NCI-H1436 (cell line): ENCODE measurements at regions not wholly inside any gene's neighbourhood (a gene's known extent, or its start where the extent isn't known, plus 50 kb on each side); places are given as distances from the start of the nearest gene placed in this dataset.
"Not testable (repeated sequence)": the region's sequence is repeated elsewhere in the genome, so short reads cannot be mapped to it uniquely, and the experiment has no call there.

Experiments
- DNase-seq: peaks from one replicate; lab custom pipeline; 2025; lab: John Stamatoyannopoulos, UW

DNA sequence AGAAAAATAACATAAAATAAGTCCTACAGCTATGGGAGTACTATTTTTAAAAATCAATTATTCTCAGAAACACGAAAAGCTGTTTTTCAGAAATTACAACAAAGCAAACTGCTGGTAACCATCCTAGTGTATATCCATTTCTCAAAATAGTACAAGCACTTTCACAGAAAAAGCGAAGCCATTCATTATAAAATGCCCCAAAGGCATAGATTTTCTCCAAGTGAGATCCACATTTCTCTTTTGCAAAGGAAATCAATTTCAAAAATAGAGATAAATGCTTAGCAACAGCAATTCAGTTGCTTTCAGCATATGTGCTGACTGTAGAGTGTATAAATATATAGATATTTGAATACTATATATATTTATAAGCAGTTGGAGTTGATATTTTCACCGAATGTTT lies 1266.3 kb downstream of the SI start:
- no peak for DNase-seq

DNA sequence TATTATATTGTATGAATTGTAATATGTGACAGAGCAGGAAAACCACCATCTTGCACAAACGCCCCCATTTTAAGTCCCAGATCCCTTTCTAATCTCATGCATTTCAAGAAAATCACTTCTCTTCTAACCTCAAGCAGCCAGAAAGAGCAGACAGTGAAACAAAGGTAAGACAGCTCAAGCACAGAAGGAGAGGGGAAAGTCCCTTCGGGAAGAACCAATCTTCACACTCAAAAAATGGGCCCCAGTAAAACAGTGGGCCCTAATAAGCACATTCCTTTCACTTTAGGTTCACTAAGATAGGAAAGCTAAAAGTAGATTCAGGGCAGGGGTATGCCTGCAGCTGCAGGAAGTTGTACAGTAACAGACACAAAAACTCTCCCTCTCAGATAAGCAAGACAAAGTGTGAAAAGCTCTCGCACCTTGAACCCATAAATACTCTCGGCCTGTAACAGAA lies 1268.7 kb downstream of the SI start:
- no peak for DNase-seq

- DNase-seq = no peak
These were observed 1291.9 kb downstream of the SI start for GRCh38 chr3:163786416-163786815.

- DNase-seq = no peak
These were observed 1292.6 kb downstream of the SI start for GRCh38 chr3:163785693-163786092.

GRCh38 chr3:163779396-163780344 lies 1298.6 kb downstream of the SI start:
- no peak for DNase-seq

- DNase-seq = no peak
These were observed 1301.6 kb downstream of the SI start for GRCh38 chr3:163776743-163777142.

- no peak for DNase-seq
These were observed 1305.2 kb downstream of the SI start for GRCh38 chr3:163773136-163773535.

DNA sequence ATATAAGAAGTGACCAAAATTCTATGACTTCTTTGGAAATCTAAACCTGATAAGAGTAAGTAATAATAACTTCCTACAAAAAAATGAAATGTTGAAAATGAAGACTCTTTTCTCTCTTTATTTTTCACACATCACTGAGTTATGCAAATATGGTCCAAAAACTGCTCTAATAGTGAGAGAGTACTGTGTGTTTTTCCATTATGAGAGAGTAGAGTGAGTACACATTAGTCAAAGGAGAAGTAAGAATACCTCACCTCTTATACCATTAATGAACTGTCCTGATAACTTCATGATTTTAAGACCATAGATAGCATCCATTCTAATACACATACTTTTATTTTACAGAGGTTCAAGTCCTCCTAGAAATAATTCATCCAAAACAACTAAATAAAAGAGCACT lies 1310.2 kb downstream of the SI start:
- no peak for DNase-seq

GRCh38 chr3:163766112-163766511 lies 1312.2 kb downstream of the SI start:
- DNase-seq = no peak

DNA sequence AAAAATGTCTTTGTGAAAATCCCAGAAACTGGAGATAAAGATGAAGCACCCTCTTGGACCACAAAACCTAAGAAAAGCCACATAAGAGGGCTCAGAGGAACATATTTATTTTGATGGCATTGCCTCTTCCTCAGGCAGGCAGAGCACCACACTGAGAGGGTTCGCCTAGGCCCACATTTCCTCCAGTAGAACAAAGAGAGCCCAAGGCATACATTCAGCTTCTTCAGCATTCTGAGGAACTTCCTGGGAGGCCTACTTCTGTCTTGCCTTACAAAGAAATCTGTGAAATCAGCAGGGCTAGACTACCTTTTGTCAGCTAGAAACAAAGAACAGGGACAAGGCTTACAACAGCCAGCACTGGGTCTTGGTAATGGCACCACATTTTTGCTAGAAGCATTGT lies 1325.3 kb downstream of the SI start:
- no peak for DNase-seq

DNA sequence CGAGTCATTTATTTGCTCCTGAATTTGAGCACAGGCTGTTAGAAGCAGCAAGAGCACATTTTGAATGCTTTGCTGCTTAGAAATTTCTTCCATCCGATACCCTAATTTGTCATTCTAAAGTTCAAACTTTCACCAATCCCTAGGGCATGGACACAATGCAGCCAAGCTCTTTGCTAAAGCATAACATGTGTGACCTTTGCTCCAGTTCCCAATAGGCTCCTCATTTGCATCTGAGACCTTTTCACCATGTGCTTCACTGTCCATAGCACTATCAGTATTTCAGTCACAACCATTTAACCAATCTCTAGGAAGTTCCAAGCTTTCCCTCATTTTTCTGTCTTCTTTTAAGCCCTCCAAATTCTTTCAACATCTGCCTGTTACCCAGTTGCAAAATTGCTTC lies 1333.1 kb downstream of the SI start:
- no peak for DNase-seq

GRCh38 chr3:163735394-163735793 lies 1342.9 kb downstream of the SI start:
- no peak for DNase-seq

DNA sequence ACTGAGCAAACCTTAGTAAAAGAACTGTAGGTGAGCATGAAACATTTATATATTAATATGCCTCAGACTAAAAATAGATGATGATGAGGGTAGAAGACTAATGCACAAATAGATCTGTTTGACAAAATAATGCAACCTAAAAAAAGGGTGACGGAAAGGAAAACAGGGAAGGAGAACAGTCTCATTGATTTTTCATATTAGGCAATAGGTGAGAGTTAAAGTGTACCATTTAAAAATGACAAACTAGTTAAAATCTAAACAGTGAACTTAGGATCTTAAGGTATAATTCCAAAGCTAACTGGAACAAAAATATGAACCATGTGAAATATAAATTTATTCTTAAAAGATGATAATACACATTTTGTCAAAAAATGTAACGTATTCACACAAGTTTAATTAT lies 1347.6 kb downstream of the SI start:
- no peak for DNase-seq

- DNase-seq = no peak
These were observed 1352.2 kb downstream of the SI start for GRCh38 chr3:163726125-163726524.

GRCh38 chr3:163722405-163722804 lies 1355.9 kb downstream of the SI start:
- DNase-seq = no peak

GRCh38 chr3:163721596-163721995 lies 1356.7 kb downstream of the SI start:
- no peak for DNase-seq

DNA sequence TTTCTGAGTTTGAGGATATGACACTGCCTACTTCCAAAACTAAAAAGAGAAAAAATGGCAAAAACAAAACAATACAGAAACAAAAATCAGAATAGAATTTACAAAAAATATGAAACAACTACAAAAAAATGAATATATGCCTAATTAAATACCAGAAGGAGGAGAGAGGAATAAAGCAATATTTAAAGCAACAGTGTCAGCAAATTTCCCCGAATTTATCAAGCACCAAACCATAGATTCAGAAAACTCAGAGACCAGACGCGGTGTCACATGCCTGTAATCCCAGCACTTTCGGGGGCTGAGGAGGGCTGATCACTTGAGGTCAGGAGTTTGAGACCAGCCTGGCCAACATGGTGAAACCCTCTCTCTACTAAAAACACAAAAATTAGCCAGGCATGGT lies 1360.9 kb downstream of the SI start:
- no peak for DNase-seq

- DNase-seq = no peak
These were observed 1369.9 kb downstream of the SI start for GRCh38 chr3:163708428-163708827.

- no peak for DNase-seq
These were observed 1370.6 kb downstream of the SI start for GRCh38 chr3:163707659-163708058.

GRCh38 chr3:163698221-163698620 lies 1380.1 kb downstream of the SI start:
- DNase-seq = not testable (repeated sequence)

DNA sequence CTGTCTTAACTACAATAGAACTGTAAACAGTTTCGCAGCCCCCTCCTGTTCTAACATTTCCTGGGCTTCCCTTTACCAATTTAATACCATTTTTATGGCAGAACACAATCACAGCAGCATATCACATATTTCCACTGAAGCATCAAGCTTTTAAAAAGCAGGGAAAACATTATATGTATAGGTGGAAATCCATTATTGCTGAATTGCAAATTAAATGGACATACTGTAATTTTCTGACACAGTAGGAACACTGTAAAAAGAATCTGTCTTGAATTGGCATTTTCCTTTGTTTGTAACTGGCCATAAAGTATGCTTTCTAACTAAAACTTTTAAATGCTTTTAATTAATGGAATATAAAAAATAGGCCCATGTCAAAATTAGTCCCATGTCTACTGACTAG lies 1385.8 kb downstream of the SI start:
- no peak for DNase-seq

DNA sequence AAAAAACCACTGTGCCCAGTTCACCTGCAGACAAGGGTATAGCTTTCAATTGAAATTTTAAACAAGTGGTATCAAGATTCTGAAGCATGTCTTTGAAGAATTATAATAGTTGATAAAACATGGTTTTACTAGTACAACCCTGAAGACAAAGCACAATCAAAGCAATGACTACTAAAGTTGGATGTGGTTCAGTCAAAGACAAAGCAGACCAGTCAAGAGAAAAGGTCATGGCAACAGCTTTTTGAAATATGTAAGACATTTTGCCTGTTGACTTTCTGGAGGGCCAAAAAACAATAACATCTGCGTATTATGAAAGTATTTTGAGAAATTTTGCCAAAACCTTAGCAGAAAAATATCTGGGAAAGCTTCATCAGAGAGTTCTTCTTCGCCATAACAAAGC lies 1393.6 kb downstream of the SI start:
- no peak for DNase-seq

GRCh38 chr3:163672954-163673353 lies 1405.3 kb downstream of the SI start:
- no peak for DNase-seq

DNA sequence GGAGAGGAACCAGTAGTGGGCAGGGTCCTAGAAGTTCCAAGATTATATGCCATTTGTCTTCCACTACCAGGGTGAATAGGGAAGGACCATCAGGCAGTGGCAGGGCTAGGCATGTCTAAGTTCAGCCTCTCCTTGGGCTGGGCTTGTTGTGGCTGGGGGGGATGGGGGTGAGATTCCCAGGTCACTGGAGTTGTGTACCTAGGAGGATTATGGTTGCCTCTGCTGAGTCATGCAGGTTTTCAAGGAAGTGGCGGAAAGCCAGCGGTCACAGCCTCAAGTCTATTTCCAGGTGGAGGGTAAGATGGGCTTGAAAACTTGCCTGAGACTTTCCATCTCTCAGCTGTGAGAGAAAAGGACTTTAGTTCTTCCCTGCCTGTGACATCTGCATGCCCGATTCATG lies 1407.1 kb downstream of the SI start:
- no peak for DNase-seq
